Hematopoietic multipotent progenitor cell treated with erythropoietin and hydrocortisone succinate and interleukin-3 and kit ligand, for 8 days (in vitro differentiated cells): ENCODE measurements at regions not wholly inside any gene's neighbourhood (a gene's known extent, or its start where the extent isn't known, plus 50 kb on each side); places are given as distances from the start of the nearest gene placed in this dataset.

Experiments
- DNase-seq: peaks from one replicate; pipeline ENCODE4 v3.0.0-alpha.2; 2015

- no peak for DNase-seq
Observed at GRCh38 chr11:95690100-95690499, 99.5 kb downstream of the FAM76B start.

- DNase-seq: no peak
Observed at GRCh38 chr11:95688501-95689222, 100.9 kb downstream of the FAM76B start.

- no peak for DNase-seq
Observed at GRCh38 chr11:95688015-95688414, 101.6 kb downstream of the FAM76B start.

GRCh38 chr11:95686265-95686664 lies 103.3 kb downstream of the FAM76B start:
- no peak for DNase-seq

- DNase-seq: no peak
Observed at GRCh38 chr11:95684701-95685100, 104.9 kb downstream of the FAM76B start.

GRCh38 chr11:95684170-95684569 lies 105.4 kb downstream of the FAM76B start:
- DNase-seq: no peak

GRCh38 chr11:95682552-95682951 lies 107.0 kb downstream of the FAM76B start:
- DNase-seq: no peak

- no peak for DNase-seq
Observed at GRCh38 chr11:95680169-95680929, 109.2 kb downstream of the FAM76B start.

GRCh38 chr11:95678988-95679387 lies 110.6 kb downstream of the FAM76B start:
- DNase-seq: no peak

- DNase-seq: no peak
Observed at GRCh38 chr11:95676308-95676707, 113.3 kb downstream of the FAM76B start.

GRCh38 chr11:95675585-95675984 lies 114.0 kb downstream of the FAM76B start:
- no peak for DNase-seq

GRCh38 chr11:95674657-95675358 lies 114.8 kb downstream of the FAM76B start:
- DNase-seq: no peak

GRCh38 chr11:95671768-95672167 lies 117.8 kb downstream of the FAM76B start:
- DNase-seq: no peak

- DNase-seq: no peak
Observed at GRCh38 chr11:95668131-95668530, 121.5 kb downstream of the FAM76B start.

GRCh38 chr11:95661162-95661561 lies 128.4 kb downstream of the FAM76B start:
- DNase-seq: no peak

GRCh38 chr11:95660038-95660437 lies 129.5 kb downstream of the FAM76B start:
- DNase-seq: no peak

- DNase-seq: no peak
Observed at GRCh38 chr11:95659088-95659487, 130.5 kb downstream of the FAM76B start.

- DNase-seq: no peak
Observed at GRCh38 chr11:95655536-95655935, 134.0 kb downstream of the FAM76B start.

- DNase-seq: no peak
Observed at GRCh38 chr11:95653680-95654079, 135.9 kb downstream of the FAM76B start.

- no peak for DNase-seq
Observed at GRCh38 chr11:95653099-95653498, 136.5 kb downstream of the FAM76B start.

GRCh38 chr11:95652002-95652472 lies 137.5 kb downstream of the FAM76B start:
- peak; percentile 96 for DNase-seq

GRCh38 chr11:95650276-95650675 lies 139.3 kb downstream of the FAM76B start:
- no peak for DNase-seq

GRCh38 chr11:95647871-95648270 lies 141.7 kb downstream of the FAM76B start:
- no peak for DNase-seq

- DNase-seq: no peak
Observed at GRCh38 chr11:95647355-95647754, 142.2 kb downstream of the FAM76B start.
